ENCODE measurements at regions not wholly inside any gene's neighbourhood (a gene's known extent, or its start where the extent isn't known, plus 50 kb on each side); places are given as distances from the start of the nearest gene placed in this dataset.
"Not testable (repeated sequence)": the region's sequence is repeated elsewhere in the genome, so short reads cannot be mapped to it uniquely, and the experiment has no call there.

DNA sequence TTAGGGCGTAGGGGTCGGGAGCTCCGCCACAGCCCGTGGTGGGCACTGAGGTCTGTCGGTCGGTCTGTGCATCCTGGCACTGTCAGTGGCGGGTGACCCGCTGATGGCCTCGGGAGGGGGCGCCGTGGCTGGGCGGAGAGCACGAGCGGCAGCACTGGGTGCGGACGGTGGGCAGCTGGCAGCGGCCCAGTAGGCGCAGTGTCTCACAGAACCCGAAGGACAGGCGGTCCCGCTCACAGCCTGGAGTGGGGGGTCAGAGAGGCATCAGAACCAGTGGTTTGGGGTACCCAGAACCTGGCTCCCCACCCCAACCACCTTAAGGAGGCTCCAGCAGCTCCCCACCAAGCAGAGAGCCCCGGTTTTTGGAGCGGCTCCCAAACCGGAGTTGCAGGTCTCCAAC is 124.9 kb upstream of the AKAP13 start:
- intact Hi-C loops (cut with micrococcal nuclease); H3K27me3 Mint-ChIP-seq (ENCODE audit: low read depth in 3 of 3); H3K4me2 ChIP-seq (replicated peaks; ENCODE audit: extremely low read depth, low read length, poor library complexity, severe bottlenecking); H3K36me3 Mint-ChIP-seq; H3K4me1 ChIP-seq (ENCODE audit: control insufficient read depth in 1 of 2, insufficient read depth in 2 of 2, low read length in 2 of 2); H3K9me3 Mint-ChIP-seq; H3K4me3 ChIP-seq (replicated peaks in 1 of 3; ENCODE audit: low read depth in 2 of 3, low read length in 3 of 3); H3K9ac ChIP-seq (ENCODE audit: insufficient read depth, low read length, poor library complexity, severe bottlenecking); H3K36me3 ChIP-seq (replicated peaks in 1 of 2; ENCODE audit: control insufficient read depth in 1 of 2, insufficient read depth in 2 of 2, low read length in 2 of 2); H3K27ac ChIP-seq (ENCODE audit: low read depth in 1 of 2, low read length in 2 of 2); H3K9me3 ChIP-seq (replicated peaks in 1 of 2; ENCODE audit: control insufficient read depth in 1 of 2, insufficient read depth in 1 of 2, low read length in 2 of 2); H3K27ac Mint-ChIP-seq; H4K20me1 ChIP-seq (ENCODE audit: insufficient read depth, low read length); H3K4me3 Mint-ChIP-seq; H2AFZ ChIP-seq (ENCODE audit: insufficient read depth, low read depth, low read length, poor library complexity, severe bottlenecking); DNase-seq; H3K4me1 Mint-ChIP-seq; H3K27me3 ChIP-seq (ENCODE audit: control insufficient read depth in 2 of 2, insufficient read depth in 2 of 2, low read length in 2 of 2); H3K79me2 ChIP-seq (ENCODE audit: insufficient read depth, low read length): not testable (repeated sequence)
- 94% methylated on average over 7 of the region's 24 CpGs for WGBS (ENCODE audit: insufficient coverage)

DNA sequence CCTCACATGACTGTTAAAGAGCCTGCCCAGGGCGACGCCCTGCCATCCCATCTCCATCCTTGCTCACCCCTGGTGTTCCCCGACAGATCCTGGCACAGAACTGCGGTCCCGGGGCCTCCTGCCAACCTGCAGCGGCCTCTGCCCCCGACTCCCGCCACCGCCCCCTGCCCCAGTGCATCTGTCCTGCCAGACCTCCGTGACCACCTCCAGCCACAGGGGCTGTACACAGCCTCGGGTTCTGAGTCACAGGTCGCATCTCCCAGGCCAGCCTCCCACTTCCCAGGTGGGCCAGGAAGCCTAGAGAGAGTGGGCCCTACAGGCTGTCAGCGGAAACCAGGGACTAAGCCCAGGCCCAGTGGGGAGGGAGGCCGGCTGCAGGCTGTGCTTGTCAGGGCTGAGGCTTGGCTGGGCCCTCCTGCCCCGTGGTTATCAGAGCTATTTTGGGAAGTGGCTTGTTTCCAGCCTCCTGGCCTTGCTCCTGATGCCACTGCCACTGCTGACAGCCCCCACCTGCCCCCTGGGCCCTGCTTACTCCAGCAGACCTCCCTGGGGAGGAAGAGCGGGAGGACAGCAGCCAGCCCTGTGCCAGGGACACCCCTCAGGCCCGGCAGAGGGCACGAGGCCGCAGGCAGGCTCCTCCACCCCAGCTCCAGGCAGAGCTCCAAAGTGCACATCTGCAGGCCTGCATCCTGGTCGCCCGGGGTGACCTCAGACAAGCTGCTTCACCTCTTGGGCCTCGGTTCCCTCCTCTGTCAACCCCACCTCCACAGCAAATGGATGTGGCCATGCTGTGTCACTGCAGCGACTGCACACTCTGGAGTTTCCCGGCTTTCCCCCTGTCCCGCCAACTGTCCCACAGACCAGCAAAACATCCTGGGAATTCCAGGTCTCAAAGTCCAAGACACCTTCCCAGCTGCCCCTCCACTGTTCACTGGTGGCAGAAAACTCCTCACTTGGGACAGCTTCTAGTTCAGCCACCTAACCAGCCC is 124.1 kb upstream of the AKAP13 start:
- DNase-seq; H3K27ac ChIP-seq (ENCODE audit: low read depth in 1 of 2, low read length in 2 of 2); H3K27me3 Mint-ChIP-seq (ENCODE audit: low read depth in 3 of 3); H3K4me1 Mint-ChIP-seq; H3K27me3 ChIP-seq (ENCODE audit: control insufficient read depth in 2 of 2, insufficient read depth in 2 of 2, low read length in 2 of 2); intact Hi-C loops (cut with micrococcal nuclease); H3K27ac Mint-ChIP-seq; H3K36me3 ChIP-seq (replicated peaks in 1 of 2; ENCODE audit: control insufficient read depth in 1 of 2, insufficient read depth in 2 of 2, low read length in 2 of 2); H3K9me3 ChIP-seq (replicated peaks in 1 of 2; ENCODE audit: control insufficient read depth in 1 of 2, insufficient read depth in 1 of 2, low read length in 2 of 2); H3K4me3 ChIP-seq (replicated peaks in 1 of 3; ENCODE audit: low read depth in 2 of 3, low read length in 3 of 3); H4K20me1 ChIP-seq (ENCODE audit: insufficient read depth, low read length); H2AFZ ChIP-seq (ENCODE audit: insufficient read depth, low read depth, low read length, poor library complexity, severe bottlenecking); H3K4me3 Mint-ChIP-seq; H3K9me3 Mint-ChIP-seq; H3K9ac ChIP-seq (ENCODE audit: insufficient read depth, low read length, poor library complexity, severe bottlenecking); H3K4me1 ChIP-seq (ENCODE audit: control insufficient read depth in 1 of 2, insufficient read depth in 2 of 2, low read length in 2 of 2); H3K79me2 ChIP-seq (ENCODE audit: insufficient read depth, low read length); H3K36me3 Mint-ChIP-seq; H3K4me2 ChIP-seq (replicated peaks; ENCODE audit: extremely low read depth, low read length, poor library complexity, severe bottlenecking): not testable (repeated sequence)
- 80% methylated on average over 11 of the region's 25 CpGs for WGBS (ENCODE audit: insufficient coverage)

DNA sequence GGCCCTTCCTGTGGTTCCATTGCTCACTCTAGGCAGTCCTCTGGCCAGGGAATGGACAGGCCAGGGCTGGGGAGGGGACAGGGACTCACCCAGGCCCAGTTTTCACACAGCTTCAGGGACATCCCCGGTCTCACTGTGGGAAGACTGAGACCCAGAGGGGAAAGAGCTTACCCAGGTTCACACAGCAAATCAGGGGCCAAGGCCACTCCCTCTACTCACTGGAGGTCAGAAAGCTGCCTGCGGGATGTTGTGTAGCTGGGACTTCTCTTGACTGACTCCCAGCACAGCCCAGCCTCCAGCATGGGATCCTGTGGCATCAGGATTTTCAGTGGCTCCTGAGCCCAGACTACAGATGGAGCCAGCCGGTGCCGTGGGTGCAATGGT is 122.3 kb upstream of the AKAP13 start:
- H3K4me1 Mint-ChIP-seq; H3K27me3 Mint-ChIP-seq (ENCODE audit: low read depth in 3 of 3); H3K36me3 Mint-ChIP-seq; H3K9me3 Mint-ChIP-seq; H3K27ac Mint-ChIP-seq; H3K79me2 ChIP-seq (ENCODE audit: insufficient read depth, low read length); H2AFZ ChIP-seq (ENCODE audit: insufficient read depth, low read depth, low read length, poor library complexity, severe bottlenecking); H3K27me3 ChIP-seq (ENCODE audit: control insufficient read depth in 2 of 2, insufficient read depth in 2 of 2, low read length in 2 of 2); H3K4me3 ChIP-seq (replicated peaks in 1 of 3; ENCODE audit: low read depth in 2 of 3, low read length in 3 of 3); H3K9ac ChIP-seq (ENCODE audit: insufficient read depth, low read length, poor library complexity, severe bottlenecking); H3K4me2 ChIP-seq (replicated peaks; ENCODE audit: extremely low read depth, low read length, poor library complexity, severe bottlenecking); H3K4me1 ChIP-seq (ENCODE audit: control insufficient read depth in 1 of 2, insufficient read depth in 2 of 2, low read length in 2 of 2); H3K27ac ChIP-seq (ENCODE audit: low read depth in 1 of 2, low read length in 2 of 2); H3K4me3 Mint-ChIP-seq; H3K36me3 ChIP-seq (replicated peaks in 1 of 2; ENCODE audit: control insufficient read depth in 1 of 2, insufficient read depth in 2 of 2, low read length in 2 of 2); H3K9me3 ChIP-seq (replicated peaks in 1 of 2; ENCODE audit: control insufficient read depth in 1 of 2, insufficient read depth in 1 of 2, low read length in 2 of 2); H4K20me1 ChIP-seq (ENCODE audit: insufficient read depth, low read length); DNase-seq; intact Hi-C loops (cut with micrococcal nuclease): not testable (repeated sequence)
- 86% methylated on average over 1 of the region's 4 CpGs for WGBS (ENCODE audit: insufficient coverage)

DNA sequence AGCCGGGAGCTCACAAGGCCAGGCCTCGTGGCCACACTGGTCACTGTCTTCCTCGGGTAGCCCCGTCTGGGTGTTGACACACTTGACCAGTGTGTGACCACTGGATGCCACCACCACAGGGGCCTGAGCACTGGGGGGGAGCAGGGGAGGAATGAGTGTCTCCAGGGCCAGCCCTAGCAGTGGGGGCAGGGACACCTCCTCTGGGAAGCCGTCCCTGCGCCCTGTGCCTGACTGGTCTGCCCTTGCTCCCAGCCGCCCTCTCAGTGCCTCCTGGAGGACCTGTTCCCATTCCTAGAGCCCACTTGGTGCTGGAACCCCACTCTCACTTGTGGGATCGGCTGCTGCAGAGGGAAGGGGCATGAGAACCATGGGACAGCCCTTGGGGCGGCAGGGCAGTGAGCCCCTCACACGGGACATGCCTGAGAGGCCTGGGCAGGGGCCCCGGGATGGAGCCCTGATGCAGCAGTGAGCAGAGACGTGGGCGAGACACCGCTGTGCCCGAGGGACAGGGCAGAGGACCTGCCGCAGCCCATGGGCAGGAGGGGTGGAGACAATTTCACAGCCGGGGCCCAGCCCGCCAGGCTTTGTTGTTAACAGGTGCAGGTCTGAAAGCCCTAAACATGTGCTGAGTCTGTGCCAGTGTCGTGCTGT is 121.7 kb upstream of the AKAP13 start:
- H2AFZ ChIP-seq (ENCODE audit: insufficient read depth, low read depth, low read length, poor library complexity, severe bottlenecking); H3K27ac Mint-ChIP-seq; DNase-seq; H3K4me3 ChIP-seq (replicated peaks in 1 of 3; ENCODE audit: low read depth in 2 of 3, low read length in 3 of 3); H3K9me3 Mint-ChIP-seq; H3K4me3 Mint-ChIP-seq; H3K9ac ChIP-seq (ENCODE audit: insufficient read depth, low read length, poor library complexity, severe bottlenecking); H3K36me3 Mint-ChIP-seq; H3K36me3 ChIP-seq (replicated peaks in 1 of 2; ENCODE audit: control insufficient read depth in 1 of 2, insufficient read depth in 2 of 2, low read length in 2 of 2); H3K4me1 Mint-ChIP-seq; H3K27me3 ChIP-seq (ENCODE audit: control insufficient read depth in 2 of 2, insufficient read depth in 2 of 2, low read length in 2 of 2); H3K9me3 ChIP-seq (replicated peaks in 1 of 2; ENCODE audit: control insufficient read depth in 1 of 2, insufficient read depth in 1 of 2, low read length in 2 of 2); H3K27ac ChIP-seq (ENCODE audit: low read depth in 1 of 2, low read length in 2 of 2); H3K27me3 Mint-ChIP-seq (ENCODE audit: low read depth in 3 of 3); H4K20me1 ChIP-seq (ENCODE audit: insufficient read depth, low read length); H3K4me2 ChIP-seq (replicated peaks; ENCODE audit: extremely low read depth, low read length, poor library complexity, severe bottlenecking); H3K4me1 ChIP-seq (ENCODE audit: control insufficient read depth in 1 of 2, insufficient read depth in 2 of 2, low read length in 2 of 2); H3K79me2 ChIP-seq (ENCODE audit: insufficient read depth, low read length); intact Hi-C loops (cut with micrococcal nuclease): not testable (repeated sequence)
- no CpG with 5 or more reads among the region's 19 CpGs for WGBS (ENCODE audit: insufficient coverage)

All from CD14-positive monocyte (primary cell).